Mesendoderm (in vitro differentiated cells): ENCODE measurements at regions not wholly inside any gene's neighbourhood (a gene's known extent, or its start where the extent isn't known, plus 50 kb on each side); places are given as distances from the start of the nearest gene placed in this dataset.
A peak's percentile ranks its signal among the peaks of the same experiment; 100 is the strongest.

Experiments
- DNase-seq: peaks from one replicate; pipeline ENCODE4 v3.0.0; 2013
- H2AK5ac ChIP-seq: 2 replicates; pipeline ENCODE4 v1.6.1; 2013; ENCODE audit warnings: low read length, inconsistent platforms
- H2BK120ac ChIP-seq: 2 replicates; pipeline ENCODE4 v1.6.1; 2013; ENCODE audit warnings: low read depth, mild to moderate bottlenecking, low read length, moderate library complexity, mixed read lengths
- H2BK15ac ChIP-seq: replicated peaks from 2 replicates; pipeline ENCODE4 v1.6.1; 2013; ENCODE audit warnings: low read depth, mild to moderate bottlenecking, moderate library complexity
- H2BK5ac ChIP-seq: 2 replicates; pipeline ENCODE4 v1.6.1; 2013; ENCODE audit warnings: low read length, inconsistent platforms
- H3K18ac ChIP-seq: 2 replicates; pipeline ENCODE4 v1.6.1; 2013; ENCODE audit warnings: mild to moderate bottlenecking, low read length, mixed read lengths
- H3K23ac ChIP-seq: one replicate; pipeline ENCODE4 v1.6.1; 2013; ENCODE audit warnings: low read length
- H3K27ac ChIP-seq: 2 replicates; pipeline ENCODE4 v1.5.1; 2013; ENCODE audit warnings: low read depth, mild to moderate bottlenecking, inconsistent platforms, low read length, moderate library complexity
- H3K27me3 ChIP-seq: 2 replicates; pipeline ENCODE4 v1.6.1; 2013; ENCODE audit warnings: low read length, control low read depth, mild to moderate bottlenecking, inconsistent platforms; ENCODE audit not compliant: insufficient read depth, poor library complexity
- H3K36me3 ChIP-seq: 2 replicates; pipeline ENCODE4 v1.6.1; 2013; ENCODE audit warnings: low read length, inconsistent platforms; ENCODE audit not compliant: control insufficient read depth, insufficient read depth
- H3K4ac ChIP-seq: one replicate; pipeline ENCODE4 v1.6.1; 2013; ENCODE audit warnings: low read depth, mild to moderate bottlenecking, low read length, moderate library complexity
- H3K4me1 ChIP-seq: 2 replicates; pipeline ENCODE4 v1.6.1; 2013; ENCODE audit warnings: low read depth, low read length, inconsistent platforms; ENCODE audit not compliant: control insufficient read depth
- H3K4me2 ChIP-seq: 2 replicates; pipeline ENCODE4 v1.6.1; 2013; ENCODE audit warnings: low read length
- H3K4me3 ChIP-seq: 2 replicates; pipeline ENCODE4 v1.5.1; 2013; ENCODE audit warnings: mild to moderate bottlenecking, low read length
- H3K56ac ChIP-seq: one replicate; pipeline ENCODE4 v1.6.1; 2013; ENCODE audit warnings: low read length
- H3K79me1 ChIP-seq: 2 replicates; pipeline ENCODE4 v1.6.1; 2013; ENCODE audit warnings: low read length, inconsistent platforms
- H3K79me2 ChIP-seq: 2 replicates; pipeline ENCODE4 v1.6.1; 2013; ENCODE audit warnings: mild to moderate bottlenecking, low read length; ENCODE audit not compliant: control insufficient read depth, insufficient read depth
- H3K9ac ChIP-seq: 2 replicates; pipeline ENCODE4 v1.6.1; 2013; ENCODE audit warnings: low read length, inconsistent platforms
- H4K5ac ChIP-seq: one replicate; pipeline ENCODE4 v1.6.1; 2013; ENCODE audit warnings: low read length
- H4K8ac ChIP-seq: one replicate; pipeline ENCODE4 v1.6.1; 2013; ENCODE audit warnings: low read depth, mild to moderate bottlenecking, control low read depth, low read length, moderate library complexity
- WGBS: extraction: QIAGEN DNeasy Blood & Tissue Kit; methylation state at CpG from one replicate; pipeline ENCODE4 v1.1.7; 2013; ENCODE audit warnings: low lambda C conversion rate, missing lambda C conversion rate; ENCODE audit not compliant: insufficient coverage; ENCODE audit errors: extremely low coverage; 5-methylcytosine and 5-hydroxymethylcytosine counted together

DNA sequence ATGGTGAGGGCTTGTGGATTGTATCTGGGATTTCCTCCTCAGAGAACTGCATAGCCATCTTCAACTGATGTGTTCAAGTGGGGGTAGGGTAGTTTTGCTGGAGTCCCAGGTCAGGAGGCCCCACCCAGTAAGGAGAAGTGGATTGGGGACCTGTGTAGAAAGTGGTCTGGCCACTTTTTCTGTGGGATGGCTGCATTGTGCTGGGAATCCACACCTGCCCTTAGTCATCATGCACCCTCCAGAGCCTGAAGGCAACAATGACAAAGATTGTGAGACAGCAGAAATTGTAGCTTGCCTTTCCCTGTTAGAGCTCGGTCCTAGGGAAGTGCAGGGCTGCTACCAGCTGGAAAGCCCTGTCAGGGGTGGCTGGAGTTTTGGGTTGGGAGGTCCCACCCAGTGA, 255.4 kb downstream of the NDFIP2 start:
- no peak overlapping the region for H2AK5ac ChIP-seq
- no peak overlapping the region for H3K4ac ChIP-seq
- H4K8ac ChIP-seq, result no peak overlapping the region
- no peak overlapping the region for H3K4me3 ChIP-seq
- no CpG with 5 or more reads among the region's 1 CpG for WGBS
- H3K18ac ChIP-seq, result no peak overlapping the region
- H3K23ac ChIP-seq, result no peak overlapping the region
- DNase-seq, result peak; percentile 10
- no peak overlapping the region for H3K56ac ChIP-seq
- H3K4me2 ChIP-seq, result no peak overlapping the region
- no peak overlapping the region for H4K5ac ChIP-seq
- no peak overlapping the region for H2BK5ac ChIP-seq
- no peaks in the 10 kb centered on the region for H3K4me1 ChIP-seq
- H2BK120ac ChIP-seq, result no peak overlapping the region
- no peak overlapping the region for H3K27ac ChIP-seq
- no peak overlapping the region for H2BK15ac ChIP-seq
- H3K27me3 ChIP-seq, result no peaks in the 10 kb centered on the region
- H3K79me1 ChIP-seq, result no peaks in the 10 kb centered on the region
- no peaks in the 10 kb centered on the region for H3K79me2 ChIP-seq
- H3K36me3 ChIP-seq, result no peaks in the 10 kb centered on the region
- H3K9ac ChIP-seq, result no peak overlapping the region

DNA sequence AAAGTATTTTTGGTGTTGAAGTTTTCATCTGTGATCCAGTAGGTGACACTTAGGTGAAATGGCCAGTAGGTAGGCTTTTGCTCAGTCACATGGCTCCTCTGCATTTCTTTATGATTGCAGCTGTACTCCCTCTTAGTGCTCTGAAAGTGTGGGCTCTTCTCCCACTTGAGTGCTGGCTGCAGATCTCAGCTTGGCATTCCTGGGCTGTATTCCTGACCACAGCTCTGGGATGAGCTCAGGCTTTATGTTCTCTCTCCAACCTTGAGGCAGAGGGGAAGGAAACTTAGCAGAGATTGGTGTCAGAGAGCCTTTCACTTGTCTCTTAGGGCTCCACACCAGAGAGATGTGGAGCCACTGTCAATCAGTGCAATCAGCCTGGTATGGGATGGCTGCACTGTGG, 254.3 kb downstream of the NDFIP2 start:
- Histone ChIP-seq H3K79me2 (no peaks in the 10 kb centered on the region), H4K8ac (no peak overlapping the region), H3K23ac (no peak overlapping the region), H4K5ac (no peak overlapping the region), H3K9ac (no peak overlapping the region), H3K27me3 (no peaks in the 10 kb centered on the region), H3K56ac (no peak overlapping the region), H2BK5ac (no peak overlapping the region), H3K4me2 (no peak overlapping the region), H3K18ac (no peak overlapping the region), H3K27ac (no peak overlapping the region), H3K36me3 (no peaks in the 10 kb centered on the region), H3K4me1 (no peaks in the 10 kb centered on the region), H2AK5ac (no peak overlapping the region), H3K79me1 (no peaks in the 10 kb centered on the region), H2BK120ac (no peak overlapping the region), H3K4ac (no peak overlapping the region), H2BK15ac (no peak overlapping the region), H3K4me3 (no peak overlapping the region)
- DNase-seq, result no peak

DNA sequence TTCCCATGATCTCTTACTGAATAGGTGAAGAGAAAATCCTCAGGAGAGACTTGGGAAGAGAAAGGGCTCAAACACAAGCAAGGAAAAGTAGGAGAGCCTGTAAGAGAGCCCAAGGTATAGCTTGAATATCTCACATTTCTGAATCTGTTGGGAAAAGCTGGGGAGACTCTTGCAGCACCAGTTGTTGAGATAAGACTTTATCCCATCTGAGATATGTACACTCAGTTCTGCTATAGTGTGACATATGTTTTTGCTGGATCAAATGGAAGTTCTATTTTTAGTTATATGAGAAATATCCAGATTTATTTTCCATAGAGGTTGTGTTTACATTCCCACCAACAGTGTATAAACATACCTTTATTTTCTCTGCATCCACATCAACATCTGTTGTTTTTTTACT, 246.1 kb downstream of the NDFIP2 start:
- no peak overlapping the region for H2AK5ac ChIP-seq
- no peak for DNase-seq
- H3K4me1 ChIP-seq, result no peaks in the 10 kb centered on the region
- H3K27ac ChIP-seq, result no peak overlapping the region
- no peaks in the 10 kb centered on the region for H3K27me3 ChIP-seq
- H3K79me2 ChIP-seq, result no peaks in the 10 kb centered on the region
- no peak overlapping the region for H3K4me3 ChIP-seq
- no peak overlapping the region for H4K5ac ChIP-seq
- H3K9ac ChIP-seq, result no peak overlapping the region
- H3K36me3 ChIP-seq, result no peaks in the 10 kb centered on the region
- no peaks in the 10 kb centered on the region for H3K79me1 ChIP-seq
- H3K56ac ChIP-seq, result no peak overlapping the region
- no peak overlapping the region for H2BK15ac ChIP-seq
- no peak overlapping the region for H2BK120ac ChIP-seq
- H4K8ac ChIP-seq, result no peak overlapping the region
- H3K4me2 ChIP-seq, result no peak overlapping the region
- H3K23ac ChIP-seq, result no peak overlapping the region
- H3K18ac ChIP-seq, result no peak overlapping the region
- no peak overlapping the region for H3K4ac ChIP-seq
- H2BK5ac ChIP-seq, result no peak overlapping the region

DNA sequence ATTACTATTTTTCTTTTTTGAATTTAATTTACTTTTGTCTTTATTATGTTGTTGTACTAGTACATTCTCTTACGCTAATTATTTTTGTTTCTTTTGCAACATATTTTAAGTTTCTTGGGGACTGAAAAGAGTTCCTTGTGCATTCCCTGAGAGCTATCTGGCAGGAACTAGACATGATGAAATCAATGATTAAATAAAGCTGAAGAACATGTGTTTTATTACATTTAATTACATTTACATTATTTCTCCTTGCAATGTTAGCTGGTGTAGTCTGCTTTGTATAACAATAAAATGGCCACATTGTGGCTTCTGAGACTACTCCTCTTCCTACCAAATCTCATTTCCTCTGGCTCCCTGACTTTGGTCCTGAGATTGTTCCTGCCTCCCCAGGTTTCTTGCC, 244.9 kb downstream of the NDFIP2 start:
- no peak overlapping the region for H3K56ac ChIP-seq
- H2BK5ac ChIP-seq, result no peak overlapping the region
- no peak overlapping the region for H2BK120ac ChIP-seq
- no peak overlapping the region for H3K18ac ChIP-seq
- no peak overlapping the region for H3K9ac ChIP-seq
- H3K79me1 ChIP-seq, result no peaks in the 10 kb centered on the region
- H3K27me3 ChIP-seq, result no peaks in the 10 kb centered on the region
- H3K4me2 ChIP-seq, result no peak overlapping the region
- WGBS, result no CpG with 5 or more reads among the region's 1 CpG
- H2BK15ac ChIP-seq, result no peak overlapping the region
- no peak overlapping the region for H3K23ac ChIP-seq
- no peaks in the 10 kb centered on the region for H3K4me1 ChIP-seq
- no peak overlapping the region for H3K4me3 ChIP-seq
- H2AK5ac ChIP-seq, result no peak overlapping the region
- H4K5ac ChIP-seq, result no peak overlapping the region
- H3K27ac ChIP-seq, result no peak overlapping the region
- no peak for DNase-seq
- no peaks in the 10 kb centered on the region for H3K36me3 ChIP-seq
- no peak overlapping the region for H3K4ac ChIP-seq
- H3K79me2 ChIP-seq, result no peaks in the 10 kb centered on the region
- peak overlapping the region; percentile 56 for H4K8ac ChIP-seq

DNA sequence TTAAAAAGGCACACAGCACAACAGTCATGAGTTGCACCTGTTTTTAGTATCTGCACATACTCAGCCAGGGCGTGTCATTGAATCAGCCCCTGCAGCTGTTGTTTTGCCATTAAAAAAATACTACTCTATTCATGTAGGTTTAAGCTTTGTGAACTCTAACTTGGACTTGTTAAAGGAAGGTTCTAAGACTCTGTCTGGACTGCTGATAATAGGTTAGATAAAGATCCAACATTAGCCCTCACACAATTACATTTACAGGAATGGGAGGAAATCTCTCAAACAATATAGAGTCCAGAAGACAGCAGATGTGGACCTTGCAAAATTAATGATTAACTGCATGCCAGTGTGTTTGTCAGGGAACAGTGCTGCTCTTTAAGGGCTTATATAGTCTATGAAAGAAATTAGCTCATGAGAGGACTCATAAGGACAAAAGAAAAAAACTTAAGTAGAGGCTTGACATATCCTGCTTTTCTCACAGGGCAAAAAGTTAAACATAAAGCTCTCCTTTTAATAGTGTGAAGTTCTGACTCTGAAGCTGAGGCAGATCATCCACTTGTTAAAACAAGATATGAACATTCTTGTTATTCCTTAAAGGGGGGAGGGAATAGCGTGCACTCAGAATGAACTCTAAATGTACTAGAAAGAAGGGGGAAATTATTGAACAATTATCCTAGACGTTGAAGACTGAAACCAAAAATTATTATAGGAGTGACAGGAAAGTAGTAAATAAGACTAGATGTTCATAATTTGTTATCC, 243.6 kb downstream of the NDFIP2 start:
- no peak for DNase-seq
- H3K4ac ChIP-seq, result no peak overlapping the region
- H3K4me3 ChIP-seq, result no peak overlapping the region
- H2BK15ac ChIP-seq, result no peak overlapping the region
- H3K79me2 ChIP-seq, result no peaks in the 10 kb centered on the region
- H4K5ac ChIP-seq, result no peak overlapping the region
- no peak overlapping the region for H3K18ac ChIP-seq
- no peak overlapping the region for H2BK120ac ChIP-seq
- H3K4me2 ChIP-seq, result no peak overlapping the region
- no peaks in the 10 kb centered on the region for H3K36me3 ChIP-seq
- WGBS, result no CpG with 5 or more reads among the region's 3 CpGs
- H3K4me1 ChIP-seq, result no peaks in the 10 kb centered on the region
- H2AK5ac ChIP-seq, result no peak overlapping the region
- H3K27me3 ChIP-seq, result no peaks in the 10 kb centered on the region
- no peak overlapping the region for H4K8ac ChIP-seq
- no peak overlapping the region for H2BK5ac ChIP-seq
- no peaks in the 10 kb centered on the region for H3K79me1 ChIP-seq
- H3K56ac ChIP-seq, result no peak overlapping the region
- no peak overlapping the region for H3K27ac ChIP-seq
- H3K23ac ChIP-seq, result no peak overlapping the region
- no peak overlapping the region for H3K9ac ChIP-seq

DNA sequence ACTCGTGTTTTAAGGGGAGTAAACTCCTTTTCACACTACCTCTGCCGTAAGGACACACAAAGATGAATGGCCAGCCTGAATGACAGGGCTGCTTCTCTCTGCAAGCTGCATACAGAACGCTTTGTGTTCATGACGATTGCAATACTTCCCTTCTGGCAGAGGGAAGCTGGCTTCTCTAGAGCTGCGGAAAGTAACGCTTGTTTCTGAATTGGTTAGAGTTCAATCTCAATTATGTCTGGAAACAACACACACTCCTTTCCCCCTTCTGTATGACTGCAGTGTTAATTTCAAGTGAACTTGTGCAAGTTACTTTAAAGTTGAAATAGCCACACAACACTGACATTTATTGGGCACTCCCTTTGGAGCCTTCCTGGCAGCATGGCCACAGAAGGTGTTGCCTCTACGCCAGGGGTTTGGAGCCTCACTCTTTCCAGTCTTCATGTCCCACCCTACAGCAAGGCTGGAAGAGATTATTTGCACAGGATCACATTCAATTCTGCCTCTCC, 242.6 kb downstream of the NDFIP2 start:
- H3K56ac ChIP-seq, result no peak overlapping the region
- H3K18ac ChIP-seq, result no peak overlapping the region
- H2BK120ac ChIP-seq, result no peak overlapping the region
- no peak overlapping the region for H3K4me3 ChIP-seq
- H4K8ac ChIP-seq, result no peak overlapping the region
- H3K4me2 ChIP-seq, result no peak overlapping the region
- DNase-seq, result no peak
- no peaks in the 10 kb centered on the region for H3K27me3 ChIP-seq
- H2BK15ac ChIP-seq, result no peak overlapping the region
- no CpG with 5 or more reads among the region's 7 CpGs for WGBS
- H3K4ac ChIP-seq, result no peak overlapping the region
- H3K27ac ChIP-seq, result no peak overlapping the region
- H2BK5ac ChIP-seq, result no peak overlapping the region
- no peaks in the 10 kb centered on the region for H3K36me3 ChIP-seq
- H3K9ac ChIP-seq, result no peak overlapping the region
- H3K79me1 ChIP-seq, result no peaks in the 10 kb centered on the region
- no peak overlapping the region for H4K5ac ChIP-seq
- no peak overlapping the region for H3K23ac ChIP-seq
- H3K79me2 ChIP-seq, result no peaks in the 10 kb centered on the region
- H3K4me1 ChIP-seq, result no peaks in the 10 kb centered on the region
- H2AK5ac ChIP-seq, result no peak overlapping the region
